SK-N-SH treated with all-trans-retinoic acid at 6 μM for 48 hours (cell line): ENCODE measurements at regions not wholly inside any gene's neighbourhood (a gene's known extent, or its start where the extent isn't known, plus 50 kb on each side); places are given as distances from the start of the nearest gene placed in this dataset.

Experiments used
- ATAC-seq: fragments of 200-7000 bp; cut with Tn5 transposase; 3 replicates; pipeline ENCODE4 v1.9.1; 2020; ENCODE audit warnings: mild to moderate bottlenecking, moderate library complexity
- ARNTL ChIP-seq: fragments of 450-650 bp; formaldehyde crosslinking; IDR thresholded peaks from 2 replicates; pipeline ENCODE4 v1.5.0; 2020; ENCODE audit warnings: low read depth, mild to moderate bottlenecking, moderate library complexity, borderline replicate concordance
- BACH2 ChIP-seq: fragments of 250-450 bp; sonication (Bioruptor Pico); IDR thresholded peaks from 2 replicates; pipeline ENCODE4 v1.9.0; 2021; ENCODE audit warnings: mild to moderate bottlenecking, borderline replicate concordance
- CREB5 ChIP-seq: fragments of 250-450 bp; sonication (Bioruptor Pico); IDR thresholded peaks from 2 replicates; pipeline ENCODE4 v1.5.1; 2020; ENCODE audit warnings: low read depth, mild to moderate bottlenecking, moderate library complexity
- CSDC2 ChIP-seq: fragments of 250-450 bp; sonication (Bioruptor Pico); IDR thresholded peaks from 2 replicates; pipeline ENCODE4 v1.5.0; 2020; ENCODE audit warnings: mild to moderate bottlenecking, moderate library complexity
- CSRNP3 ChIP-seq: fragments of 250-450 bp; sonication (Bioruptor Pico); IDR thresholded peaks from 2 replicates; pipeline ENCODE4 v1.5.1; 2021; ENCODE audit warnings: mild to moderate bottlenecking, moderate library complexity
- ESRRG ChIP-seq: fragments of 250-450 bp; sonication (Bioruptor Pico); IDR thresholded peaks from 2 replicates; pipeline ENCODE4 v1.6.1; 2021; ENCODE audit warnings: mild to moderate bottlenecking
- GLIS3 ChIP-seq: fragments of 250-450 bp; sonication (Bioruptor Pico); IDR thresholded peaks from 2 replicates; pipeline ENCODE4 v1.5.0; 2020; ENCODE audit warnings: mild to moderate bottlenecking, moderate library complexity
- ISL1 ChIP-seq: fragments of 250-450 bp; sonication (Bioruptor Pico); IDR thresholded peaks from 2 replicates; pipeline ENCODE4 v2.1.2; 2022; ENCODE audit warnings: mild to moderate bottlenecking, moderate library complexity
- OSR1 ChIP-seq: fragments of 250-450 bp; sonication (Bioruptor Pico); IDR thresholded peaks from 2 replicates; pipeline ENCODE4 v1.8.0; 2022; ENCODE audit warnings: moderate library complexity, mild to moderate bottlenecking, inconsistent platforms
- PATZ1 ChIP-seq: fragments of 250-450 bp; sonication (Bioruptor Pico); IDR thresholded peaks from 2 replicates; pipeline ENCODE4 v1.8.0; 2020; ENCODE audit warnings: mild to moderate bottlenecking, moderate library complexity, borderline replicate concordance
- POU6F1 ChIP-seq: fragments of 250-450 bp; sonication (Bioruptor Pico); IDR thresholded peaks from 2 replicates; pipeline ENCODE4 v1.8.0; 2021; ENCODE audit warnings: low read depth, mild to moderate bottlenecking, moderate library complexity, borderline replicate concordance
- PPARA ChIP-seq: fragments of 250-450 bp; sonication (Bioruptor Pico); IDR thresholded peaks from 2 replicates; pipeline ENCODE4 v1.5.0; 2020; ENCODE audit warnings: mild to moderate bottlenecking, borderline replicate concordance
- RARB ChIP-seq: fragments of 250-450 bp; sonication (Bioruptor Pico); IDR thresholded peaks from 2 replicates; pipeline ENCODE4 v1.8.0; 2021; ENCODE audit warnings: mild to moderate bottlenecking, moderate library complexity
- SNAI2 ChIP-seq: fragments of 250-450 bp; sonication (Bioruptor Pico); IDR thresholded peaks from 2 replicates; pipeline ENCODE4 v1.5.0; 2020; ENCODE audit warnings: mild to moderate bottlenecking, moderate library complexity
- TCF4 ChIP-seq: fragments of 250-450 bp; sonication (Bioruptor Pico); IDR thresholded peaks from 2 replicates; pipeline ENCODE4 v1.8.0; 2021; ENCODE audit warnings: mild to moderate bottlenecking, moderate library complexity, borderline replicate concordance
- TOX ChIP-seq: fragments of 250-450 bp; sonication (Bioruptor Pico); IDR thresholded peaks from 2 replicates; pipeline ENCODE4 v1.8.0; 2021; ENCODE audit warnings: mild to moderate bottlenecking, moderate library complexity, borderline replicate concordance
- TSHZ2 ChIP-seq: fragments of 250-450 bp; sonication (Bioruptor Pico); IDR thresholded peaks from 2 replicates; pipeline ENCODE4 v1.5.0; 2020; ENCODE audit warnings: mild to moderate bottlenecking, moderate library complexity
- ZC3H10 ChIP-seq: fragments of 250-450 bp; sonication (Bioruptor Pico); IDR thresholded peaks from 2 replicates; pipeline ENCODE4 v1.5.1; 2021; ENCODE audit warnings: mild to moderate bottlenecking, moderate library complexity
- ZFP3 ChIP-seq: fragments of 250-450 bp; sonication (Bioruptor Pico); IDR thresholded peaks from 2 replicates; pipeline ENCODE4 v1.5.0; 2020; ENCODE audit warnings: mild to moderate bottlenecking, moderate library complexity
- ZFP30 ChIP-seq: fragments of 450-650 bp; formaldehyde crosslinking; IDR thresholded peaks from 2 replicates; pipeline ENCODE4 v1.5.0; 2022; ENCODE audit warnings: mild to moderate bottlenecking, moderate library complexity
- ZNF565 ChIP-seq: fragments of 450-650 bp; formaldehyde crosslinking; conservative IDR thresholded peaks from 2 replicates; pipeline ENCODE4 v1.5.0; 2020; ENCODE audit warnings: low read depth, mild to moderate bottlenecking, moderate library complexity
- ZNF70 ChIP-seq: fragments of 450-650 bp; formaldehyde crosslinking; IDR thresholded peaks from 2 replicates; pipeline ENCODE4 v1.5.0; 2020; ENCODE audit warnings: mild to moderate bottlenecking, moderate library complexity
- ZNF8 ChIP-seq: fragments of 450-650 bp; formaldehyde crosslinking; IDR thresholded peaks from 2 replicates; pipeline ENCODE4 v1.5.0; 2020; ENCODE audit warnings: mild to moderate bottlenecking, moderate library complexity

- no peak for ATAC-seq
- no peak for TF ChIP-seq ZFP3
- TF ChIP-seq GLIS3 (CRISPR knock-in tag), result no peak
- no peak for TF ChIP-seq CSDC2 (CRISPR knock-in tag)
- TF ChIP-seq SNAI2 (CRISPR knock-in tag), result no peak
- TF ChIP-seq ZNF70, result no peak
- TF ChIP-seq PPARA, result no peak
- no peak for TF ChIP-seq POU6F1 (CRISPR knock-in tag)
- no peak for TF ChIP-seq ISL1 (CRISPR knock-in tag)
- no peak for TF ChIP-seq CSRNP3 (CRISPR knock-in tag)
- TF ChIP-seq ZC3H10 (CRISPR knock-in tag), result no peak
- TF ChIP-seq ESRRG, result no peak
- TF ChIP-seq TSHZ2 (CRISPR knock-in tag), result no peak
- TF ChIP-seq RARB (CRISPR knock-in tag), result no peak
- no peak for TF ChIP-seq PATZ1 (CRISPR knock-in tag)
- TF ChIP-seq BACH2 (CRISPR knock-in tag), result no peak
- TF ChIP-seq ZFP30 (CRISPR knock-in tag), result no peak
- no peak for TF ChIP-seq CREB5 (CRISPR knock-in tag)
Observed at GRCh38 chr5:2570586-2570985, 180.9 kb downstream of the IRX2 start.

GRCh38 chr5:2569774-2570542 is 181.5 kb downstream of the IRX2 start:
- ATAC-seq, result no peak
- TF ChIP-seq ARNTL (CRISPR knock-in tag) (no peak), POU6F1 (CRISPR knock-in tag) (no peak), OSR1 (CRISPR knock-in tag) (no peak), ZNF565 (CRISPR knock-in tag) (no peak), ZFP30 (CRISPR knock-in tag) (no peak), SNAI2 (CRISPR knock-in tag) (no peak), RARB (CRISPR knock-in tag) (no peak), ZNF70 (no peak), ESRRG (no peak), ISL1 (CRISPR knock-in tag) (no peak), ZNF8 (CRISPR knock-in tag) (no peak), TSHZ2 (CRISPR knock-in tag) (no peak), ZFP3 (no peak), TCF4 (no peak), GLIS3 (CRISPR knock-in tag) (no peak), TOX (CRISPR knock-in tag) (no peak), CSRNP3 (CRISPR knock-in tag) (no peak)
